Femur (tissue), 1 donor: ENCODE measurements at regions not wholly inside any gene's neighbourhood (a gene's known extent, or its start where the extent isn't known, plus 50 kb on each side); places are given as distances from the start of the nearest gene placed in this dataset.

ENCODE experiments used
- DNase-seq: peaks from one replicate; pipeline ENCODE4 v3.0.0-alpha.2; 2017

DNA sequence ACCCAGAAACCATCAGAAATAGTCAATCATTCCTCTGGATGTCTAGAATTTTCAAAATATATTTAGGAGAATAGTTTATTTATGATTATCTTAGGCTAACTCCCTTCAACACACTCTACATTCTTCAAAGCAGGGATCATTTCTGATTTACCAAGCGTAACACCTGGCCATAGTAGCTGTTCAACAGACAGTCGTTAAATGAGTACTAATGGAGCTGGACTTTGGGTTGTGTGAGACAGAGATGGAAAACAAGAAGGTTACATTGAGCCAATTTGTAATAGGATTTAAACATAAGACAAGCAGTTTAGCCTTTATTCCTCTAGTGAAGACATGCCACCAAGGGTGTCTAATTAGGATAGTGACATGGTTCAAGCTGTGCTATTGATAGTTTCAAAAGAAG is 129.2 kb upstream of the ANO3 start:
- DNase-seq = no peak

DNA sequence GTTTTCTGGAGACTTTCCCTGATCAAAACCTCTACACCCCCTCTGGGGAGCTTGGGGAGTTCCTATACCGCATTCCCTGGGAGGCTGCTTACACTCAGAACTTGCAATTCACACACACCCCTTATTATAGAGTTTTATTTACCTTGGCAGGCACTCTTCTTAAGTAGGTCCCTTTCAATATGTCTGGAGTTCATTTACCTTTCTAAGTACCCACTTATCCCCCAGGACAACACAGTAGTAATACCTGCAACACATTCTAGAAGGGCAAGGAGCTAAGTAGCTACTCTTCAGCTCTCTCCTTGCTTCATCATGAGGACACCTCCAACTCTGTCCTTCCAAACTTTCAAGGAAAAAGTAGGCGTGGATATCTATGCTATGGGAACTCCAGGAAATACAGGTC is 127.8 kb upstream of the ANO3 start:
- DNase-seq = no peak

DNA sequence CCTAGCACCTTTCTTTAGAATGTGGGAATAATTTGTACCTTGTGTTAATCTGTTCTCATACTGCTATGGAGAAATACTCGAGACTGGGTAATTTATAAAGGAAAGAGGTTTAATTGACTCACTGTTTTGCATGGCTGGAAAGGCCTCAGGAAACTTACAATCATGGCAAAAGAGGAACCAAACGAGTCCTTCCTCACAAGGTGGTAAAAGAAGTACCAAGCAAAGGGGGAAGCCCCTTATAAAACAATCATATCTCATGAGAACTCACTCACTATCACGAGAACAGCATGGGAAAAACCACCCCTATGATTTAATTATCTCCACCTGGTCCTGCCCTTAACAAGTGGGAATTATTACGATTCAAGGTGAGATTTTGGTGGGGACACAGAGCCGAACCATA is 127.1 kb upstream of the ANO3 start:
- no peak for DNase-seq

DNA sequence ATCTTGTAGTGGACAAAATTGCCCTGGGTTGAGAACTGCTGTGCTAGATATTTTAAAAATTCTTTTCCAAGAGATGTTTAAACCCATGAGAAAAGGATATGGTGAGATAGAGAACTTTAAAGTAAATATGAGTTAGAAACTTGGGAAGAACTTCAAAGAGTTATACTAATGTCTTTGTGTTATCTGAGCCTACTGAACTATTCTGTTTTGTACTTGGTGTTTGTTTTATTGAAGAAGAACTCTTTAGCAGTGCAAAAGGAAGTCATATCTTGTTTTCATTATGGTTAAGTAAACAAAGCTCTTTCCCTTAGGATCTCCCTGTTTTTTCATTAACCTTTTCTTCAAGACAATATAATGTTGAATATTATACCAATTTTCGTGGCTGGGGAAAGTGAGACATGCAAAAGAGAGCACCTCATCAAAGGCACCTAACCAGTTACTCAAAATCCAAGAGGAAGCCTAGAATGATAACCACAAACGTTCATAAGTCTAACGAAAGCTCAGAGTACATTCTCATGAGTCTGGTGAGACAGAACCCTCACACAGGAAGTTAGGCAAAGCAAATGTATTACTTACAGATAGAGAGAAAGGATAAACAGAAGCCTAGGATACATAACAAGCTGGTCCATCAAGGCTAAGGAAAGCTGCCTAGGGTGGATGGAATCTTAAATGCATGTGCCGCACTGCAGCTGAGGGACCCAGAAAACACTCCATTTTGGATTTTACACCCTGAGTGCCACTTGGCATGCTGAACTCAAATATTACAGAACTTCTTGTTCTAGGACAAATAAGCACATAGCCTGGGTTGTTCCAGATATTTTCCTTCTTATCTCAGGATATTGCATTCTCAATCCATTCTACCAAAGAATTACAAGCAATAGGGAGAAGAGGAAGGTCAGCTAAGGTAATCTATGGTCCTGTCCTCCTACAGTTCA is 112.5 kb upstream of the ANO3 start:
- no peak for DNase-seq

DNA sequence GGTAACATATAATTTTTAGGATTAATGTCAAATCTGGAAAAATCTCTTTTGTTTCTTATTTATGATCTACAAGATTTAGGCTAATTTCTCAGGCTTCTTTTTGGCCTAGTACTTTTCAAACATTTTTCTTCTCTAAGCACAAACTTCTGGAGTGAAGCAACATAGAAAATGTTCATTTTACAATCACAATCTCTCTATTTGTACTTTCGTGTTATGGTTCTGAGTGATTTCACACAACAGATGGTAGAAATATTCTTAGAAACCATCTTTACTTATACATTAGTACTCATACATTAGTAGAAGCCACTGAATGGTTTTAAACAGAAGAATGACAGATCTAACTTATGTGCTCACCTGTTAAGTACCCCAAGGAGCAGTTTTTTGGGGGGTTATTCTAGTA is 106.3 kb upstream of the ANO3 start:
- DNase-seq = no peak

DNA sequence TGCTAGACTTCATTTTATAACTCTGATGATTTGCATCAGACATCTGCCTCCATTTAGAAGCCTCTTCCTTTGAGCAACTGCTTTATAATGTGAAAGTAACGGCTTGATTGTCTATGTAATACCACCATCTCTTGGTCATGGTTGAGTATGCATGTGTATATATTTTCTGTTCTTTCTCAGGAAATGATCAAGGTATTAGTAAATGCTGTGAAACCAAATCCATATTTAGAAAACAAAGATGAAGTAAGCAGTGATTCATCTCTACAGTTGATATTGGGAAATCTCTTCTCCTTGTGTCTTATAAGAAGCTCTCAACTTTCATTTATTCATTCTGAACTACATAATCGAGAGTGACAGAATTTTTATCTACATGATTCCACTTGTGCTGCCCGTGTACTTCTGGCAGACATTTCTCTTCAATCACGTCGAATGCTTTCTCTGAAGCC is 104.6 kb upstream of the ANO3 start:
- no peak for DNase-seq

DNA sequence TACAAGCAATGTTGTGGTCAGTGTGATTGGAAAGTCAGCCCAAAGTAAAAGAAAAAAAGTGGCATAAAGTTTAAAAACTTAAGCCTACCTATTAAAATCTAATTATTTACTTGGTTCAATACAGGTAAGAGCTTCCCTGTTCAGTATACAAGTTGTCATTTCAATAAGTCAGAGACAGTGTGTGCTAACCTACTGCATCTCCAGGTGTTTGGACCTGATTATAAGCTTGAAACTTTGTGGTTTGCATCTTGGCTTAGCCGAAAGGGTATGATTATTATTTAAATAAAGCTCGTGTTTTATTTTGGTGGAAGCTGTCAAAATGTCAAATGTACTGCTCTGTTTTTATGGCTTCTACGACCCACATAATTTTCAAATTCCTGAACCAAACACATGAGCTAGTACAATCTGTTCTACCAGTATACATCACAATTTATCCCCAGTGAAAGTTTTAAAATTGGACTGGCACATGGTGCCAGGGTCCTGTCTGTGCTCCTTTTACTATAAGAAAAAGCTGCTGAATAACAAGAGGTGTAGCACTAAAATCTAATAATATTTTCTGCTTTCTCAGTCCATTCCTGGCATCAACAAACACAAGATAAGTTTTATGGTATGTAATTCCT is 103.9 kb upstream of the ANO3 start:
- no peak for DNase-seq

DNA sequence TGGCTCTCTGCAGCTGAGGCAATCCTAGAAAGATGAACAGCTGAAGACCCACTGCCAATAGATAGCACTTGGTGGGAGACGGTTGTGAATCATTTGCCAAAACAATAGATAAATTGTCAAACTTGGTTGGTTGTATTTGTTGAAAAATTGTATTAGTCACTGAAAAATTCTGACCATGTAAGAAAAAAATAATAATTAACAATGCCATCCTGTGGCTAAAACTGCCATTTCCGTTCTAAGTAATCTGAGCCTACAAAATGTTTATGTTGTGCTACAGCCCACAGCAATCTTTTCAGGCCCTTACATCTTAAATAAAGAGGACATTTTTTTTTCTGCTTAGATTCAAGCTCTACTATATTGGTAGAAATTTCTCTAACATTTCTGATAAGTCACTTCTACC is 103.2 kb upstream of the ANO3 start:
- DNase-seq = no peak

DNA sequence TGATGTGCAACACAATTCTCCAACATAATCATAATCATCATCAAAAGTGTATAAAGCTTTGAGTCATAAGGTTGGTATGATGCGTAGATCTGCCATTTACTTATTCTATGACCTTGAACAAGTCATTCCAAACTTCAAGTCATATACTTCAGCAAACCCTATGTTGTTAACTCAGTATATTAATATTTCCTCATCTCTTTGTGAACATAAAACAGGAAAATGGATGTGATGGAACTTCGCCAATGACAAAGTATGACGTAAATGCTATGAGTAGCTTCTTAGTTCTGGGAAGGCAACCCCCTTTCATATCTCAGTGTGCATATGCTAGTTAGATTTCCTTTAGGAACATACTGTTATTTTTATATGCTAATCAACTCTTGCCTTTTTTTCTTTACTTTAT is 102.7 kb upstream of the ANO3 start:
- no peak for DNase-seq

DNA sequence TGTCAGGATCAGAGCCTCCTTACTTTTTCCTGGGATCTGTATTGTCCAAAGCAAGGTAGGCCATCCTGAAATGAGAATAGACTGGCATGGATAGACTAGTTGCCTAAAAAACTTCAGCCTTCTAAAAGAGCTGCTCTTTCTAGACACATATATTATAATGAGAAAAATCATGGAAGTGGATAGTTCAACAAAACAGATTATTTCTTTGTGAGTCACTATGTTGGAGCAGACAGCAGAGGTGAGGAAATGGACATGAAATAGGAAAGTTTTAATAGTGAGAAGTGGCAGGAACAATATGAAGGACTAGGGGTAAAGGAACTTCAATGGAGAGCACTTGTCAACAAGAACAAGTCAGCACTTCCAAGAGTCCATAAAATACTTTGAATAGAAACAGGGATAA is 101.9 kb upstream of the ANO3 start:
- no peak for DNase-seq

DNA sequence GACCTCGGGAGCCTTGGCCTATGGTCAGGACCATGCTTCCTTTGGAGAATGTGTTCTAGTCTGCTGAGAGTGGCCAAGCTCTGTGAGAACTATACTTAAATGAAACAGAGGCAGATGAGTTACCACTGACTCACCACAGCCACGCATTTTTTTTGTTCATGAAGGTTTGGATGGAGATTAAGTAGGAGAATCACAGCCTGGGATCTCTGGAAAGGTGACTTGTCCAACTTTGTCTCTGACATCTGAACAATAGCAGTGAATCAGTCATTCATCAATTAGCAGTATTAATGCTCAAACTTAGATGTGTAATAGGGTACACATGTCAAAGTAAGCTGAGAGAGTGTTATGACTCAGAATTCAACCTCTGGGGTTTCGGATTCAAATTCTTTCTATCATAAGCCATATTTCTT is 100.7 kb upstream of the ANO3 start:
- DNase-seq = no peak

DNA sequence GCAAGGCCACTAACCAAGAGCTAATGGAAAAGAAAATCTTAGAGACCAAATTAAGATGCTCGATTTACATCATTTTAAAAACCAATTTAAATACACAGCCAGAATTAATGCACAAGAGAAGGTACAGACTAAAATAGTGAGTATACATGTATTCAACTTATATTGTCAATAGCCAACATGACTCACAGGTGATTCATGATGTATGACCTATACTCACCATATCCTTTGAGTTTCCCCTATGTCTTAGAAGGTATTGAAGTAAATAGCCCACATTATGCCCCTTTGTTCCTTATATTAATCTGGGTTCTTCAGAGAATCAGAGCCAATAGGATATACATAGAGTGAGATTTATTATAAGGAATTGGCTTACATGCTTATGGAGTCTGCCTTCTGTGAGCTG is 97.5 kb upstream of the ANO3 start:
- no peak for DNase-seq

DNA sequence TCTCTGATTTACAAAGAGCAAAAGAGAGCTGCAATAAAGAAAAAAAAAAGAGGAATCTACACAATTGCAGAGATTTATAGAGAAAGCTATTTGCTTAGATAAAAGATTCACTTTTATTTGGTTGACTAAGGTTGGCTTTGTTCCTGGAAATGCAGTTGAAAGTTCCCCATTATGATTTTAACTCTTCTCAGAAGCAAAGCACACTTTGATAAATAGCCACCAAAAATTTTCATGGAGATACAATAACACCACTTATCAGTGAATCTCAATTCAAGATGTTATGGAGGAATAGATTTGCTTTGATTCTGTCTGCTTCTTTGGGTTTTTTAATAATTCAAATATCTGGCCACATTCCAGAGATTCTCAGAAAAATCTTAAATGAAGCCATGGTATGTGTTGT is 88.5 kb upstream of the ANO3 start:
- no peak for DNase-seq

DNA sequence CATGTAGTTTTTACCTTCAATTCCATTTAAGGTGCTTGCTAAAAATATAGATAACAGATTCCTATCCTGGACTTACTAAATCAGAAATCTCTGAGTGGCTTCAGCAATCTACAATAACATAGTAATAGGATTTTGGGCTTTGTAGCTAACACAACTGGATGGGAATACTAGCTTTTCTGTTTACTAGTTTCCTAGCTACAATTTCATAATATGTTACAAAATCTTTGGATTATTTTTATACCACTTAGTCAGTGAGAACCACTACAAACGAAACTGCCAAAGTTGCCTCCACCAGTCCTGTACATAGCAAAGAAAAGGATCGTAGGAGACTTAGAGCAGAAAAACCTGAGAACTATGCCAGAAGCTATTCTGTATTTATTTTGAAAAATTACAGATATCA is 87.7 kb upstream of the ANO3 start:
- DNase-seq = no peak

DNA sequence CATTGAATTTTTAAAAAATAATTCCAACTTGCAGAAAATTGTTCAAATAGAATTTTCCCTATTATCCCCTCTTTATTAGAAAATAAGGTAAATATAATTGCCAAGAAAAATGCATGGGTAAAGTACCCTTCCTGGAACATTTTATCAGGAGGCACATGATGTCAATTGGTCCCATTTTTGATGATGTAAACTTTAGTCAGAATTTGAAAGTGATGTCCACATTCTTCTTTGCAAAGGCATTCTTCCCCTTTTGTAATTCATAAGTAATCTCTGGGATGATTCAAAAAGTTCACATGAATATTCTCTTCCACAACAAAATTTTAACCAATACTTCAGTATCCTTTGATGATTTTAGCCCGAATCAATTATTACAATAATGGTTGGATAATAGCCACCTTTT is 86.9 kb upstream of the ANO3 start:
- DNase-seq = no peak

DNA sequence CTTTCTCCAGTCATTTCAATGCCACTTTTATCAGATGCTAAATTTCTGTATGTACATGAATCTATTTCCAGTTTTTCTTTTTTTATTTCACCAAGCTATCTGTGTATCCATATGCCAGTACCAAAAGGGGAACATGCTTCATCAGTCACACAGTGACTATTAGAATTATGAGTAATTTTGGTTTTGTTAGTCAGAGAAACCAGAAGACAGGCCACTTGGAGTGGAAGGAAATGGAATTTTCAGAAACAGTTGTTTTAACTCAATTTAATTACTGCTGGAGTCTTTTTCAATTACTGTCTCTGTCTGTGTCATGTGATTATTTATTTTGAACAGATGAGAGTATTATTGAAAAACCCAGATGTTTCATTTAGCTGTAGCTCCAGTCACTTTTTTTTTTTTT is 84.6 kb upstream of the ANO3 start:
- no peak for DNase-seq

DNA sequence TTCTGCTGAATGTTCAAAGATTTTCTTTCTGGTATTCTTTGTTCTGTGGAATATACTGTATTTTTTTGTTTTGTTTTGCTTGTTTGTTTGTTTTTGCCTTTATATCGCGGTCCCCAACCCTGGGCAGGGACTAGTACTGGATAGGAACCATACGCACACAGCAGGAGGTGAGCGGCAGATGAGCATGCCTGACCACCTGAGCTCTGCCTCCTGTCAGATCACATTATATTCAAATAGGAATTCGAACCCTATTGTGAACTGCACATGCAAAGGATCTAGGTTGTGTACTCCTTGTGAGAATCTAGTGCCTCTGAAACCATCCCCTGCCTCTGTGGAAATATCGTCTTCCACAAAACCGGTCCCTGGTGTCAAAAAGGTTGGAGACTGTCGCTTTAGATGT is 83.3 kb upstream of the ANO3 start:
- DNase-seq = no peak

DNA sequence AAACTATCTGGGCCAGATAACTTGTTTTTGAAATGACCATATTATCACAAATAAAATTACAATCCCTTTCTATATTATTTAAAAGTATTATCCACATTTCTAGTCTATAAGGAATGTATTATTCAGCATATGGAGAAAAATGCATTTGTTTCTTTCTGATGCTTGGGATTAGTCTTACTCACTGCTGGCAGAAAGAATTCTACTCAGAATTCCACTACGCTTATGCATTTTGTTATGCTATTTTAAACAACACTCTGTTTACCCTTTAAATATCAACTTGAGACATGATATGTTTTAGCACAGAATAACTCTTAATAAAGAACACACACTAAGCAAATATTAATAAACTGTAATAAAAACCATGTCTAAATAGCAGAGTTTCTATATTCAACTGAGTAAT is 77.6 kb upstream of the ANO3 start:
- DNase-seq = no peak

DNA sequence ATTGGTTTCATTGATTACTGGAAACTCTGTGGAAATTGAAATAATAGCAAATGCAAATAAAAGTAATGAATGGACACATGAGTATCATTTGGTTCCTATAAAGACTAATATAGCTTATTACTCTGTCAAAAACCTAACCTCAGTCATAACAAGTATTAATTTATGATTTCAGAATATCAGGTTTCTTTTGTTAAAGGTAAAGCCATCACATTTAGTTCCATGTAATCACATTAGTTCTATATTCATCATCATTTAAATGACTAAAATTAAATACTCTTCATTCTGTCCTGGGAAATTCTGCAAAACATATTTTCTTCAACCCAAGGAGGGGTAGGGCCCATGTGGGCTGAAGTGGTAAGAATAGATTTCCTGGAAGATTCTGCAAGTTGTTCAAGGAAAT is 68.2 kb upstream of the ANO3 start:
- no peak for DNase-seq

DNA sequence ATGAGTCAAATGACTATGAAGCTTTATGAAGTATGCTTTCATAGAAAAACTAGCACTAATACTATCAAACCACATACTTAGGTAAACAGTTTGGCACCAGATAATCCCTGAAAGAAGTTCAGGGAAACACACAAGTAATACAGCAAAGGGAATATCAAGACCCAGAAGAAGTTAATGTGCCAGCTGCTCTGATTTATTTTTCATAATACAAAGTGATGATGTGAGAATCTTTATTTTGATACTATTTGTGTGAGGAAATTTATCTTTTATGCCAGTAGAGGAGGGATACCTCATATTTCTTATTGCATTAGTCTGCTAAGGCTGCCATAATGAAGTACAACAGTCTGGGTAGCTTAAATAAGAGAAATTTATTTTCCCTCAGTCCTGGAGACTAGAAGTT is 67.7 kb upstream of the ANO3 start:
- no peak for DNase-seq

DNA sequence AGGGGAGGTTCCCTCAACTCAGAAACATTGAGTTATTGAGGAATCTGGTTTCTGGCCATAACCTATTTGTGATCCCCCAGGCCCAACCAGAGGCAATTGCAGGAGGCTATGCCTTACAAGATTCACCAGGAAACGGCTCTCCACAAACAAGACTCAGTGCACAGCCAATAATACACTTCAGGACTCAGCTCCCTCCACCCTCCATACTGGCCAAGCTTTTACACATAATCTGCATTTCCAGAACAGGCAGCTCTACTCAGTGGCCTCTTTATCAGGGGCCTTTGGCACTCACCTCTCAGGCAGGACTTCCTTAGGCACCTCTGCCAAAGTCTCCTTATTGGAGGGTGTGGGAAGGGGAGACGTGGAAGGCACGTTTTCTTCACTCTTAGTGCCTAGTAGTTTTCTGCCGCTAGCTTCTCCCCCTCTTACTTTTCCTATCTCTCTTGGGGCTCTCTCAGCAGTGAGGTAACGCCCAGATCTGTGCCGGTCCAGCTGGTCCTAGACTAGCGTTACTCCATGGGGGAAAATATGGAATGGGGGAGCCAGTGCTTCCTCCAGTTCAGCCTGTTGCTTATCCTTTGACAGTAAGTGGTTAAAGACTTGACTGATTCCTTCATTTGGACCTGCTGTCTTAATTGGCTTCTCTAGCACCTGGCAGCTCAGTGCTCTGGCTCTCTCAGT is 62.8 kb upstream of the ANO3 start:
- DNase-seq = no peak

DNA sequence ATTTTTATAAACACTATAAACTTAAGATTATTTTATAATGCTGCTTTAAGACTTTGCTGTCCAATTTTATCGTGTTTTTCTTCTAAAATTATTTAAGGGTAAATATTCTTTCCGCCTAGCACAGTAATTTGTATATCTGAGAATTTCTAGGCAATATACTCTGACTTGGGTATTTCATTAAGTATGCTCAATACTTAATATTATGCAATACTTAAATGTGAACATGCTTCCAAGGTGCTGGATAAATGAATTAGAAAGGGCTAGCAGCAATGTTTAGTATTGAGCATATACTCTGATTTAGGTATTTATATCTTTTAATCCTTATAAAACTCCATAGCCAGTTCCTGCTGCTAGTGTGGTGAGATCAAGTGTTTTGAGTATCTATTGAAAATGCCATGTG is 60.3 kb upstream of the ANO3 start:
- no peak for DNase-seq

DNA sequence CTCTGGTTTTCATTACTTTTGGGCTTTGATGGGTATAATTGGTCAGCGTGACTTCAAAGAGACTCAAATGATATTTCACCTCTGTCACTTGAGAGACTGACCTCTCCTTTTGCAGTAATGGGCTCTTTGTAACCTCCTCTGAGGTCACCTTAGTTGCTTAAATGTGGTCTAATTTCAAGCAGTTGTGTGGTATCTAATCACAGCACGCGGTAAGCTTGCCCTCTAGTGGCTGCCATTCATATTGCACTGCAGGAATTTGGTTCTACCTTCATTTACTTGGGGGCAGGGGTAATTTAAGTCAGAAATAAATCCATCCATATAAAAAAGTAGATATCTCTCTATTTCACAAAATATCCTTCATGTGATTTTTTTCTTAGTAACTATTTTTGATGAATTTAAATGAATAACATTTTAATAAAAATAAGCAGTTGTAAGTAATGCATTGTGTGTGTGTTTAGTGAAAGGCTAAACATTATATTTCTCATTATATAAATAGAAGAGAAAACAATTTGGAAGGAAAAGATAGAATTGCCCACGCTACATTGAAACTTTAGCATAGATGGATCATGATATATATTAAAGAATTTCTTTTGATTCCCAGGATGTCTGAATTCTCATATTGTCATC is 55.0 kb upstream of the ANO3 start:
- DNase-seq = peak; percentile 55

DNA sequence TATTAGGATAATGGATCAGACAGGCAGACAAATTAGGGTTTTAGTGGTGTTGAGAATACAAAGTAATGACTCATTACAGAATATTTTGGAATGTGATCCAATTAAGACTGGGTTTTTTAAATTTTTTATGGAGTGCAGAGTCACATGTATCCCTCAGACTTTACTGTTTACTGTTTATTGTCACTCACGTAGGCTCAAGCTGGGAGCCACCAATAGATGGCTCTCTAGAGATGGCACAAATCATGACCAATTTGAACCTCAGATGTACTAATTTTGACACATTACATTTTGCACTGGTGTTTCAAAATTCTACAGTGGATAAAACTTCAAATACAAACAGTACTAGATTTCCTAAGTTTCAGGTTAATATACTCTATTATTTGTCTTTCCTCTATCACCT is 53.6 kb upstream of the ANO3 start:
- no peak for DNase-seq
